NCI-H510A (cell line): ENCODE measurements at regions not wholly inside any gene's neighbourhood (a gene's known extent, or its start where the extent isn't known, plus 50 kb on each side); places are given as distances from the start of the nearest gene placed in this dataset.
"Not testable (repeated sequence)": the region's sequence is repeated elsewhere in the genome, so short reads cannot be mapped to it uniquely, and the experiment has no call there.

Experiments used
- DNase-seq: peaks from one replicate; lab custom pipeline; 2025; lab: John Stamatoyannopoulos, UW

DNA sequence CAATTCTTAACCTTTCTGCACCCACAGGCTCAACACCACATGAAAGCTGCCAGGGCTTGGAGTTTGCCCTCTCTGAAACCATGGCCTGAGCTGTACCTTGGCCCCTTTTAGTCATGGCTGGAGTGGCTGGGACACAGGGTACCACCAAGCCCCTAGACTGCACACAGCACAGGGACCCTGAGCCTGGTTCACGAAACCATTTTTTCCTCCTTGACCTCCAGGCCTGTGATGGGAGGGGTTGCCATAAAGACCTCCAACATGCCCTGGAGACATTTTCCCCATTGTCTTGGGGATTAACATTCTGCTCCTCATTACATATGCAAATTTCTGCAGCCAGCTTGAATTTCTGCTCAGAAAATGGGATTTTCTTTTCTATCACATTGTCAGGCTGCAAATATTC is 113.4 kb downstream of the XPNPEP1 start:
- DNase-seq, result not testable (repeated sequence)

DNA sequence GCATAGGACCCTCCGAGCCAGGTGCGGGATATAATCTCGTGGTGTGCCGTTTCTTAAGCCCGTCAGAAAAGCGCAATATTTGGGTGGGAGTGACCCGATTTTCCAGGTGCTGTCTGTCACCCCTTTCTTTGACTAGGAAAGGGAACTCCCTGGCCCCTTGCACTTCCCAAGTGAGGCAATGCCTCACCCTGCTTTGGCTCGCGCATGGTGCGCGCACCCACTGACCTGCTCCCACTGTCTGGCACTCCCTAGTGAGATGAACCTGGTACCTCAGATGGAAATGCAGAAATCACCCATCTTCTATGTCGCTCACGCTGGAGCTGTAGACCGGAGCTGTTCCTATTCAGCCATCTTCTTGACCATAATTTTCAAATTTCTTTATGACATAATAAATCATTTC is 122.1 kb downstream of the XPNPEP1 start:
- DNase-seq, result not testable (repeated sequence)

DNA sequence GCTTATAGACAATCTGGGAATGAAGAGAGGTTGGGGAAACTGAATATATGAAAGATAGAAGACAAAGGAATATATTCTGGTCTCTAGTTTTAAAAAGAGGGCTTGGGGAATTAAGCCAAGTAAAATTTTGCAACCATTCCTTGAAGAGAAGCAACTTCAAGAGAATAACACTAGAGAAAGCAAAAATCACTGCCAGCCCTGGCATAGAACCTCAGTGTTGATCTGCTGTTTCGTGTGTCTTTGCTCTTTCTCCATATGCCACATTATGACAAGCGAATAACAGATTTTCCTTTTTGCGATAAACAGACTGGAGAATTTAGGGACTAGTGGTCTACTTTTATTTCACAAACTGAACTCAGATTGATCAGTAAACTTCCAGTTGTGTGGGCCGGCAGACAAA is 132.7 kb downstream of the XPNPEP1 start:
- DNase-seq, result no peak

DNA sequence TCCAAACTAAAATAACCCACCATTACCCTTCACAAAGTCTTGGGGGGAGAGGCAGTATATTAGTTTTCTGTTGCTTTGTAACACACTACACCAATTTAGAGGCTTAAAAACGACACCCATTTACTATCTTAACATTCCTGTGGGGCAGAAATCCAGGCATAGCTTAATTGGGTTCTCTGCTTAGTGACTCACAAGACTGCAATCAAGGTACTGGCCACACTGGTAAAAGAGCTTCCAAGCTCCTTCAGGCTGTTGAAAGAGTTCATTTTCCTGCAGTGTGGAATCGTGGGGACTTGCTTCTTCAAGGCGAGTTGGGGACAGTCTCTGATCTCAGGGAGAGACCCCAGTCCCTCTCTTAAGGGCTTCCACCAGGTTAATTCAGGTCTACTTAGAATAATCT is 139.1 kb downstream of the XPNPEP1 start:
- no peak for DNase-seq

DNA sequence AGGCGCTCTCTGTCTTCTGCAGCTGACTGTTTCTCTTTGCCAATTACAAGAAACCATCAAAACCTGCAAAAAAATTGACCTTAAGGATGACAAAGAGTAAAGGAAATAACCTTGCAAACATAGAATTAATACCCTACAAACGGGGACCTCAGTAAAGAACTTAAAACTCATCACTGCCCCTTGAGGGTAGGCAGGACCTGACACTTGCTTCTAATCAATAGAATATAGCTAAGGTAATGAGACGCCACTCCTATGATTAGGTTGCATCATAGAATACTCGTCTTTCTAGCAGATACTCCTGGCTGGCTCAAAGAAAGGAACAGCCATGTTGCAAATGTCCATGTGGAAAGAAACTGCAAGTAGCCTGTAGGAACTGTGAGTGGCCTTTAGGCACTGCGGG is 140.0 kb downstream of the XPNPEP1 start:
- no peak for DNase-seq

DNA sequence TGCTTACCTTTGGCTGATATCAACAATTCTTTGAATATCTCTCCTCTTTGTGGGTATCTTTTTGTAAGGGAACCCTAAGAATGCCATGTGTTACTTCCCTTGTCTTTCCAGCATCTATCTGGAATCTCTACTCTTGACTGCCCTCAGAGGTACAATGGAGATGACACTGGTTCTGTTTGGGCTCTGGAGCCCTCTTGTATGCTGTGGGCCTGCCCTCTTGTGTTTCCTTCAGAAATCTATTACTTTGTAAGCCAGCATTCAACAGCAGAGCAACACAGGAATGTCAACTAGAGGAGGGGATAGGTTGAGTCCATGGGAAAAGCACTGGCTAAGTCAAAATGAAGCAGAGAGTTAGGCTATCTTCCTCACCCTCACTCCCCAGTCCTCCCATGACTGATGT is 142.3 kb downstream of the XPNPEP1 start:
- no peak for DNase-seq

DNA sequence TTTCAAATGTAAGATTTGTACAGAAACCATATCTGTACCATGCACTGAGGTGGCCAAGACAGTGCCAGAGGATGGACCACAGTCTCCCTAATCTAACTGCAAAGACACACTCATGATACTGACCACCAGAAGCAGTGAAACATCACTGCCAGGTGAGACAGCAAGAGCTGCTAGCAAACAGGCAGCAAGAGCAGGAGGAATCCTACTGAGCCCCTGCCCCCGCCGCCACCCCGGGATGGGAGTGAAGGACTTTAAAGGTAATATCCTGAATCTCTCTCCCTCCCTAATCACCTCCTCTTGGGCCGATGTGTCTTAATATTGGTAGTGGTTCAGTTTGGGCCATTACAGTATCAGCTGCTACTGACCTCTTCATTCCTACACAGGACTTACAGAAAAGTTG is 144.3 kb downstream of the XPNPEP1 start:
- no peak for DNase-seq

DNA sequence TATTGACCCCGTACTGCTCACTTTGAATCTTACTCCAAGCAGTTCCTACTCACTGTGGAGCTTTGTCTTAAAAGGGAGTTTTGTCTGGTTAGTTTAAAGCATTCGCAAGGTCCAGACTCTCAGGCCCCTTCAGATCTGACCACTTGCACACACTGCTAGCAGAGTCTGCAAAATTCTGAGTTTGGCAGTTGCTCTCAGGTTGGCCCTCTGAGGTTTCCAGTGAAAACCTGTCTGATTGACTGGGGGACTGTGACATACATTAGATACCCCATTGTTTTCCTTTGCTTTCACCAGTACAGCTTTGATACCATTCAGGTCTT is 149.2 kb downstream of the XPNPEP1 start:
- DNase-seq, result no peak

DNA sequence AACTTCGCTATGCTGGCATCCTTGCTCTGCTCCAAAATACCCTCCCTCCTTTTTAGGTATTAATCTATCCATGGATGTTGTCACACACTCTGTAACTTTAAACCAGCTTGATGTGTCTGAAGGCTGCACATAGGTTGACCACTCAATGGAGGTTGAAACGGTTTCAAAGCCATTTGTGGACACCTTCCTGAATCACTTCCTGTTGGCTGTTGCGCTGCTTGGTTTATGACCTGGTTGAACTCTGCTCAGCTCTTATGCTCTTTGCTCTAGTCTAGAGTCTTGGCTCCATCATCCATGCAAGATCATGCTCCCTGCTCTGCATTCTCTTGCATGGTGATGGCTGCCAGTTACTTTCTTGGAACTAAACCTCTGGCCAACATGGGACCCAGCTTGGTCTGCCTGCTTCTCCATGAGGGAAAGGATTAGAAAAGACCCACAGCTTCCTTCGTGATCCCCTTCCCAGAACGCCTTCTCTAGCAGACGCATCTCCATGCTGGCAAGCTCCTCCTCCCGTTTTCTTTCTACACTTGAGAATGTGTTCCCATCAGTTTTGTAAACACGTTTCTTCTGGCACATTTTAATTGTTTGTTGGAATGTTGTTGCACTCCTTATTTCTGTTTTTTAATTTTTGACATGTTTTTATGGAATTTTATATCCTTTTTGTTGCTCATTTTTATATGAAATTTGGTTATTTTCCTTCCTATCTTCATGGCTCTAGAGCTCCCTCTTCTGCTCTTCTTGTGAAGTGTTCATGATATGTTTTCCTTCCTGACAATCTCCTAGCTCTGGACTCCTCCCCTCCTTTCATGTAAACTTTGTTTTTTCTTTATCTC is 149.8 kb downstream of the XPNPEP1 start:
- no peak for DNase-seq

DNA sequence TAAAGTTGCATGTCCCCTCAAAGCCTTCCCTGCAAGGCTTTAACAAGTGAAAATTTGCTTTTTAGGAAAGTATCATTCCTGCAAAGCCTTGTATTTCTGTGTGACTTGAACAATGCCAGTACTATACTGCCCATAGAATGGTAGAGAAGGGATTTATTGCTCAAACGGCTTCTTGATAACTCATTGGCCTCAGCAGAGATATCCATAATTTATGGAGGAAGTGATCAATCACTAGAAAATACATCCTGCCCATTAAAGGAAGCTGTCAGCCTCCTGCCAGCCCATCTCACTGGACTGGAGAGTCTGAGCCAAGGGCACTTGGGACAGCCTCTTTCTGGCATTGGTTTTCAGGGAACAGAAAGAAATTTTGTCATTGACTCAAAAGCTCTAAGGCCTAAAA is 152.6 kb downstream of the XPNPEP1 start:
- no peak for DNase-seq

DNA sequence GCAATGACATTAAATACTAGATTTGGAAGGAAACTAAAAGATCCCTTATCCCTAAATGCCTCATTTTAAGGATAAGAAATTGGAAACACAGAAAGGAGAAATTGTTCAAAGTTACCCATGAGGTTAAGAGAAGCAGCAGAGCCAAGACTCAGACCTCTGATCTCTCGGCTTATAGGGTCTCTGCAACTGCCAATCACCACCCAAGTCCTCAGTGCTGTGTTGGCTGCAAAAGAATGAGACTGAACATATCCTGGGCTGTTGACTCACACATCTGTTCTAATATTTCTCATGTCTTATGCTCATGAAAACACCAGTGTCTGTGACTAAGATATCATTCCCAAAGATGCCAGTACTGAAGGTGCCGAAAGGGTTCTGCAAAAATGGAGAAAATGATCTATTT is 153.3 kb downstream of the XPNPEP1 start:
- DNase-seq, result no peak

DNA sequence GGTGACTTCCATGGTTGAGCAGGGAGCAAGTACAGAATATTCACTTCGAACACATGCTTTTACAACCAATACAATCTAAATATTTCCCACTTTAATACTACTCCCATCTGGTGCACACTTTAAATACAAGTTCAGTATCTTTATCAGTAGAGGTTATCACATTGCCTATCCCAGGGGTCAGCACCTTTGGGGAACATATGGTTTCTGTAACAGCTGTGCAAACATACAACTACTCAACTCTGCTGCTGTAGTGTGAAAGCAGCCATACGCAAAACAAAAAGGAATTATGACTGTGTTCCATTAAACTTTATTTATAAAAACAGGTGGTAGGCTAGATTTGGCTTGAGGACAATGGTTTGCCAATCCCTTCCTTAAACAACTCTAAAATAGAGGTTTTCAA is 157.5 kb downstream of the XPNPEP1 start:
- no peak for DNase-seq

DNA sequence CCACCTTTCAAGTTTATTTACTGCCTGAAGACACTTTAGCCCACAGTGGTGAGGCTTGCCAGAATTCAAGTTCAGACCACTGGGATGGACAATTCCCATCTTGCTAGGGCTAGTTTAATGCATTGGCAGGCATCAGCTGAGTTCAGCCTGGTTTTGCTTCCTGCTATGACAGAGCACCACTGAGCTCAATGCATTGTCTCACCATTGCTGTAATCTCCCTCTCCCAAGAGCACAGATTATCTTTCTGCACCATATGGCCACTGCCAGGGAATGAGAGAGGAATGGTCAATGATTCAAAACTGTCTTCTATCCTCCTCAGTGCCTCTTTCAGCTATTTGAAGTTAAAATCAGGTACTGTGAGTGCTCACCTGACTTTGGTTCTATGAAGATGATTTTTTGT is 160.8 kb downstream of the XPNPEP1 start:
- DNase-seq, result no peak

DNA sequence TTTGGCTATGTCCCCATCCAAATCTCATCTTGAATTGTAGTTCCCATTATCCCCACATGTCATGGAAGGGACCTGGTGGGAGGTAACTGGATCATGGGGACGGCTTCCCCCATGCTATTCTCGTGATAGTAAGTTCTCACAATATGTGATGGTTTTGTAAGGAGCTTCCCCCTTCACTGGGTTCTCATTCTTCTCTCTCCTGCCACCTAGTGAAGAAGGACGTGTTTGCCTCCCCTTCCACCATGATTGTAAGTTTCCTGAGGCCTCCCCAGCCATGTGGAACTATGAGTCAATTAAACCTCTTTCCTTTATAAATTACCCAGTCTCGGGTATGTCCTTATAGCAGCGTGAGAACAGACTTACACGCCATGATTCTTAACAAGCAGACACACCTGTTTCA is 165.6 kb downstream of the XPNPEP1 start:
- not testable (repeated sequence) for DNase-seq

DNA sequence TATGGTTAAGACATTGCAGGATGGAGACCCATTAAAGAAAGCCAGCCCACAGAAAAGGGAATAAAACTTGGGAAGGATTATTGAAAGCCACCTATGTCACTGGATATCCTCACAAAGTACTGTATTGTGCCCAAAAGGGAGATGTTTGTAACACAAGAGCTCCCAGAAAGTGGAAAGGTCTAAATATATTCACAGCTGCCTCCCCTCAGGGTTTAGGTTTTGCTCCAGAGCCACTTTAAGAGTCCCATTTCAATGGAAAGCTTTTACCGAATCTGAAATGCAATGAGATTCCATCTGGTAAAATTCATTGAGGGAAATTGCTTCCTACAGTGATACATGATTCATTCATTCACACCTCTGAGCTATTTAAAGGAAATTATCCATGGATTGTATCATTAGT is 176.4 kb downstream of the XPNPEP1 start:
- DNase-seq, result no peak

DNA sequence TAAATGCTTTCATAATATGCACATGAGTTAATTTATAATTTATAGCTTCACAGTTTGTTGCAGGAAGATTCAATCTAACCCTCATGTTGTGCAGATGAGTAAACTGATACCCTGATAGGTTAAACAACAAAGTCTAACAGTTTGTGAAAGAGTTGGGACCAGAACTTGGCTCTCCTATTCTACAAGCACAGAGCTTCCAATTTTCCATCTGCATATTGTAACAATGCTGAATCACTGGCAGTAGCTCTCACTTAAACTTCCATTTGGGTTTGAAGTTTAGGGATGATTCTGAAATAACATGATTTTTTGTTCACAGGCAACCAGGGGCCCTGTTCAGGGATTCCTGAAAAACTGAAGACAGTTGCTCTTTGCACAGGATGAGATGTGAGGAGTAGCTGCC is 179.3 kb downstream of the XPNPEP1 start:
- no peak for DNase-seq

DNA sequence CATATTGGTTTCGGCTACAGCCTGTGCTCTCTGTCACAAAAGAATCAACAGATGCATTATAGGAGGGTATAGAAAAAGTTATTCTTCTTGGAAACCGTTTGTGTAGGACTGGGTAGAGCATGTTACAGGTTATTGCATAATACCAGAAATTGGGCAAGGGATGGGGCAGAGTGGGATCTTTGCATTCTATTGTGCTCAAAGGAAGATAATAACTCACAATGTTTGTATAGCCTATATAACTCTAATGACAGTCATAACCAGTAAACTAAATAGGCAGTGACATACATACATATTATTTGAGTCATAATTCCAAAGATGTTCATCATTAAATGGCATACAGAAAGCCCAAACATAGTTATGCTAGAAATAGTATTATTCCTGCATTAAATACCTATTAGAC is 179.7 kb downstream of the XPNPEP1 start:
- DNase-seq, result no peak

DNA sequence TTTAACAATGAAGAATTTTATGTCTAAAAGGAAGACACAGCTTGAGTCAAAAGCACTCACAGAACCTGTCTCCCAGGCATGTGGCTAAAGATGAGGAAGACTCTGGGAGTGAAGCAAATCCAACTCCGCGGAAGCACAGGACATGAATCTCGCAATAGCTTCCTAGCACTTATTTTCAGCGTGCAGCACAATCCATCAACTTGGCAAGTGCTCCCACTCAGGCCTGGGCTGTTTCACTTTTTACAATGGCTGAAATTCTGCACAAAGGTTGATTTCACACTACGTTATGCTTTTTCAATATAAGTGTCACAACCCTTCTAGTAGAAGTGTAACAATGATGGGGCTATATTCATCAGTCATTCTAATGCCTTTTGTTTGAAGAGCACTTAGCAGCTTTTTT is 180.2 kb downstream of the XPNPEP1 start:
- no peak for DNase-seq

DNA sequence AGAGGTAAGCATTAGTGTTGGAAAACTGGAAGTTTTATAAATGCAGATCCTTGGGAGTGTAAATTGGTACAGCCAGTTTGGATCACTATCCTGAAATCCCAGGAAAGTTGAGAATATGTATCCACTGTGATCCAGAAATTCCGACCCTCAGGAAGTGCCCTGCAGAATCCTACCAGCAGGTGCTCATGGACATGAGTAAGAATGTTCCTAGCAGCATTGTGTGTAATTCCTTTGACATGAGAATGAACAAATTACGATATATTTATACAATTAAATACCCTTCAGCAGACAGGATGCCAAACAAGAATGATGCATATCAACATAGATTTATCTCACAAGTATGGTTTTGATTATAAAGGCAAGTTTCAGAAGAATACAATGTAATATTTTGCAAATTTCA is 181.6 kb downstream of the XPNPEP1 start:
- DNase-seq, result no peak

DNA sequence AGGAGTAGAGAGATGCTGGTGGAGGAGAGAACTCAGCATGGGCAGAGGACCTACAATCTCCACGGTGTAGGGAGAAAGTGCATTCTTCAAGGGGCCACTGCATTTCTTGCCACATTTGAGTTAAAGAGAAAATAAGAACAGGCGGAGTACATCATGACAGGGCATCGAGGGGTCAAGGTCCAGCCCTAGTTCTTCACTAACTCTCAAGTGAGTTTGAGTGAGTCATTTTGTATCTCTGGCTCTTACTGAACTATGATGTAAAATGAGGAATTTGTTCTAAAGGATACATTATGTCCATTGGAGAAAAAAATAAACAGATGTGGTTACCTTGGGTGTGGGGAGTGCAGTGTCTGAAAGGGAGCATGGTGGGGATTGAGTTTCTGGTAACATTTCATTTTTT is 182.9 kb downstream of the XPNPEP1 start:
- DNase-seq, result no peak

DNA sequence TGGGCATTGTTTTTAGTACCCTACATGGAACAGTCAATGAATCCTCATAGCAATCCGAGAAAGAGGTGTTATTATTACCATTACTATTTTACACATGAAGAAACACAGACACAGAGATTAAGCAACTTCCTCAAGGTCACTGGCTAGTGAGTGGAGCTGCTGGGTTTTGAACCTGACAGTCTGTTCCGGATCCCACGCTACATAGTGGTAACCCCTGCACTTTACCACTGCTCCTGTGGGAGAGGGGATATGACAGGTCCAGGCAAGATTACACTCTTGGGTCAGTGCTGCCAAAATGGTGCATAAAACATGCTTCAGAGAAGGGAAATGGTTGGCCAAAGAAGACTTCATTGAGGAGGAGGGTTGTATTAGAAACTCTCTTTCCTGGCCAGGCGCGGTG is 185.7 kb downstream of the XPNPEP1 start:
- DNase-seq, result no peak

DNA sequence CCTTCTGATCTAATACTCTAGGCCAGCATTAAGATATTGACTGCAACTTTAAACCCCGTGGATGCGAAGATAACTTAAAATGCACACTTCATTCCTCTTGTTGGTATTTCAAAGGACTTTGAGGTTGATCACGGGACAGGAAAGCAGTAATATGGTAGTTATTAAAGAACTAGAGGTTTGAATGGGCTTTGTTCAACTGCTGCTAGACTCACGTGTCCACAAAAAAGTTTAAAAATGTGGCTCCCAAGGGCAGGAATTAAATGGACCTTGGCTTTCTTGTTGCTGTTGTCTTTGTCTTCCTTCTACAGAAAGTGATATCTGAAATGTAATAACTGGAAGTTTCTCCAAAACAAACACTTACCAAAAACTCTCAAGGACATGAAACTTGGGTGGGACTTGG is 186.3 kb downstream of the XPNPEP1 start:
- DNase-seq, result no peak

DNA sequence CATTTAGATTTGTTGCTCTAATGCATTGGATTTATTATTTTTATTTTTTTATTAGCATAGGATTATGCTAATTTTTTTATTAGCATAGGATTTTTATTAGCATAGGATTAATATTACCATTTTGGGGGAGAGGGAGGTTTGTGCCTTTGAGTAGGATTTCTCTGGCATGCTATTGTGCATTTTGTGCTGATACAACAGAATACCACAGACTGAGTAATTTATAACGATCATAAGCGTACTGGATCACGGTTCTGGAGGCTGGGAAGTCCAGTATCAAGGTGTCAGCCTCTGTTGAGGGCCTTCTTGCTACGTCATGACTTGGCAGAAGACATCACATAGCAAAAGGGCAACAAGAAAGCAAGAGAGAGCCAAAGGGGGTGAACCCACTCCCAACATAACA is 187.5 kb downstream of the XPNPEP1 start:
- DNase-seq, result no peak

DNA sequence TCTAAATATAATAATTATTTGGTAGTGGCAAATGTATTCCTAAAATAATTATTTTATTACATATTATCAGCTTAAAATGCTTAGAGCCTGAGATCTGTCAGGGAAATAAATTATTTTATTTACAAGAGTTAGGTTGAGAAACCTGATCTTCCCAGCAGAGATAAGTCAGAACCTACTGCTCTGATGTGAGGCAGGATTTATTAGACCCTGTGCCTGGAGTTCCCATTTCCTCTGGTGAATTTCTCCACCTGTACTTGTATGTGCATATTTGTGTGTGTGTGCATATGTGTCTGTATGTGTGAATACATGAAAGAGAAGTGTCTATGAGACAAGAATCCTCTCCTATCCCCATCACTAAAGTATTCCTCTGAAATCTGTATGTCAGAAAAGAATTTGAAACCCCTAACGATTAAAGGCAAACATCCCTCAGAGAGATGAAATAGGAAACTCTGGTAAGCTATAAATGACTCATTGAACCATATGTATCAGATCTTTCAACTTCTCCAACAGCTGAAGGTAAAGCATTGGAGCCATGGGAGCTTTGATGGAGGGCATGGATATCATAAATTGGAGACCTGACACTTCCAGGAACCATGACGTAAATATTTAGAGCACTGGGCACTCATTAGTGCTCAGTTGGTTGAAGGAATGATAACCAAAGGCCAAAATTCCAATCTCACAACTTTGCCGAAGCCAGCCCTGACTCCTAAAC is 190.9 kb downstream of the XPNPEP1 start:
- DNase-seq, result no peak
